Neural cell (in vitro differentiated cells): ENCODE measurements at regions not wholly inside any gene's neighbourhood (a gene's known extent, or its start where the extent isn't known, plus 50 kb on each side); places are given as distances from the start of the nearest gene placed in this dataset.

ENCODE experiments used
- EP300 ChIP-seq: fragments of 450-650 bp; conservative IDR thresholded peaks from 2 replicates; pipeline ENCODE4 v1.6.1; 2014; ENCODE audit warnings: antibody characterized with exemption, mild to moderate bottlenecking, moderate library complexity; ENCODE audit not compliant: poor library complexity, severe bottlenecking
- EZH2 ChIP-seq: fragments of 200-600, 300-800 bp; shearing (Covaris generic), sonication (generic); IDR thresholded peaks from 2 replicates; pipeline ENCODE4 v1.6.1; 2014; ENCODE audit warnings: antibody characterized with exemption, low read length, borderline replicate concordance, mild to moderate bottlenecking; ENCODE audit not compliant: insufficient read depth, poor library complexity, severe bottlenecking
- MXI1 ChIP-seq: fragments of 450-650 bp; conservative IDR thresholded peaks from 2 replicates; pipeline ENCODE4 v1.6.1; 2014; ENCODE audit warnings: antibody characterized with exemption, mild to moderate bottlenecking; ENCODE audit not compliant: poor library complexity, severe bottlenecking
- POLR2AphosphoS5 ChIP-seq: IDR thresholded peaks from 2 replicates; pipeline ENCODE4 v1.6.1; 2012
- RAD21 ChIP-seq: fragments of 450-650 bp; conservative IDR thresholded peaks from 2 replicates; pipeline ENCODE4 v1.6.1; 2014; ENCODE audit warnings: antibody characterized with exemption, mild to moderate bottlenecking, moderate library complexity
- SMC3 ChIP-seq: fragments of 450-650 bp; conservative IDR thresholded peaks from 2 replicates; pipeline ENCODE4 v1.6.1; 2014; ENCODE audit warnings: antibody characterized with exemption, mild to moderate bottlenecking, moderate library complexity; ENCODE audit not compliant: poor library complexity
- TAF1 ChIP-seq: IDR thresholded peaks from 2 replicates; pipeline ENCODE4 v1.6.1; 2012; ENCODE audit warnings: low read depth
- TF ChIP-seq, protein P1 (sequence below): fragments of 450-650 bp; IDR thresholded peaks from 2 replicates; pipeline ENCODE4 v1.5.1; 2014; ENCODE audit warnings: antibody characterized with exemption, mild to moderate bottlenecking, moderate library complexity; ENCODE audit not compliant: poor library complexity, severe bottlenecking
- TF ChIP-seq, protein P2 (sequence below): IDR thresholded peaks from 2 replicates; pipeline ENCODE4 v1.6.1; 2012; ENCODE audit warnings: borderline replicate concordance

DNA sequence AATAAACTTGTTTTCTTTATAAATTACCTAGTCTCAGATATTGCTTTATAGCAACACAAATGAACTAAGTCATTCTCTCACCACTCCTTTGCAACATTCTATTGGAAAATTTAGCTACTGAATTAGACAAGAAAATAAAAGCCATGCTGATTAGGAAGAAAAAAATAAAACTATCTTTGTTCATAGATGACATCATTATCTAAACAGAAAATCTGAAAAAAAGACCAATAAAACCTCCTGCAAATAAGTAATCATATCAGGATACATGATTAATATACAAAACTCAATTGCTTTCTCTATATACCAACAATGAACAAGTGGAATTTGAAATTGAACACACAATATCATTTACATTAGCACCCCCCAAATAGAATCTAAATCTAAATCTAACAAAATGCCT is 455.3 kb upstream of the KIF2A start:
- TF ChIP-seq, protein P1, sequence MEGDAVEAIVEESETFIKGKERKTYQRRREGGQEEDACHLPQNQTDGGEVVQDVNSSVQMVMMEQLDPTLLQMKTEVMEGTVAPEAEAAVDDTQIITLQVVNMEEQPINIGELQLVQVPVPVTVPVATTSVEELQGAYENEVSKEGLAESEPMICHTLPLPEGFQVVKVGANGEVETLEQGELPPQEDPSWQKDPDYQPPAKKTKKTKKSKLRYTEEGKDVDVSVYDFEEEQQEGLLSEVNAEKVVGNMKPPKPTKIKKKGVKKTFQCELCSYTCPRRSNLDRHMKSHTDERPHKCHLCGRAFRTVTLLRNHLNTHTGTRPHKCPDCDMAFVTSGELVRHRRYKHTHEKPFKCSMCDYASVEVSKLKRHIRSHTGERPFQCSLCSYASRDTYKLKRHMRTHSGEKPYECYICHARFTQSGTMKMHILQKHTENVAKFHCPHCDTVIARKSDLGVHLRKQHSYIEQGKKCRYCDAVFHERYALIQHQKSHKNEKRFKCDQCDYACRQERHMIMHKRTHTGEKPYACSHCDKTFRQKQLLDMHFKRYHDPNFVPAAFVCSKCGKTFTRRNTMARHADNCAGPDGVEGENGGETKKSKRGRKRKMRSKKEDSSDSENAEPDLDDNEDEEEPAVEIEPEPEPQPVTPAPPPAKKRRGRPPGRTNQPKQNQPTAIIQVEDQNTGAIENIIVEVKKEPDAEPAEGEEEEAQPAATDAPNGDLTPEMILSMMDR: no peak
- TF ChIP-seq POLR2AphosphoS5: no peak
- no peak for TF ChIP-seq SMC3
- TF ChIP-seq EP300: no peak
- TF ChIP-seq TAF1: no peak
- TF ChIP-seq RAD21: no peak
- no peak for TF ChIP-seq EZH2
- TF ChIP-seq, protein P2, sequence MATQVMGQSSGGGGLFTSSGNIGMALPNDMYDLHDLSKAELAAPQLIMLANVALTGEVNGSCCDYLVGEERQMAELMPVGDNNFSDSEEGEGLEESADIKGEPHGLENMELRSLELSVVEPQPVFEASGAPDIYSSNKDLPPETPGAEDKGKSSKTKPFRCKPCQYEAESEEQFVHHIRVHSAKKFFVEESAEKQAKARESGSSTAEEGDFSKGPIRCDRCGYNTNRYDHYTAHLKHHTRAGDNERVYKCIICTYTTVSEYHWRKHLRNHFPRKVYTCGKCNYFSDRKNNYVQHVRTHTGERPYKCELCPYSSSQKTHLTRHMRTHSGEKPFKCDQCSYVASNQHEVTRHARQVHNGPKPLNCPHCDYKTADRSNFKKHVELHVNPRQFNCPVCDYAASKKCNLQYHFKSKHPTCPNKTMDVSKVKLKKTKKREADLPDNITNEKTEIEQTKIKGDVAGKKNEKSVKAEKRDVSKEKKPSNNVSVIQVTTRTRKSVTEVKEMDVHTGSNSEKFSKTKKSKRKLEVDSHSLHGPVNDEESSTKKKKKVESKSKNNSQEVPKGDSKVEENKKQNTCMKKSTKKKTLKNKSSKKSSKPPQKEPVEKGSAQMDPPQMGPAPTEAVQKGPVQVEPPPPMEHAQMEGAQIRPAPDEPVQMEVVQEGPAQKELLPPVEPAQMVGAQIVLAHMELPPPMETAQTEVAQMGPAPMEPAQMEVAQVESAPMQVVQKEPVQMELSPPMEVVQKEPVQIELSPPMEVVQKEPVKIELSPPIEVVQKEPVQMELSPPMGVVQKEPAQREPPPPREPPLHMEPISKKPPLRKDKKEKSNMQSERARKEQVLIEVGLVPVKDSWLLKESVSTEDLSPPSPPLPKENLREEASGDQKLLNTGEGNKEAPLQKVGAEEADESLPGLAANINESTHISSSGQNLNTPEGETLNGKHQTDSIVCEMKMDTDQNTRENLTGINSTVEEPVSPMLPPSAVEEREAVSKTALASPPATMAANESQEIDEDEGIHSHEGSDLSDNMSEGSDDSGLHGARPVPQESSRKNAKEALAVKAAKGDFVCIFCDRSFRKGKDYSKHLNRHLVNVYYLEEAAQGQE: no peak
- TF ChIP-seq MXI1: no peak
